ENCODE measurements at regions not wholly inside any gene's neighbourhood (a gene's known extent, or its start where the extent isn't known, plus 50 kb on each side); places are given as distances from the start of the nearest gene placed in this dataset.

- H3K9me3 ChIP-seq = no peaks in the 10 kb centered on the region
- H3K4me1 ChIP-seq (ENCODE audit: low read depth) = no peaks in the 10 kb centered on the region
- intact Hi-C loops (cut with DNase I, micrococcal nuclease) = no loop called here
- H3K36me3 ChIP-seq (ENCODE audit: low read depth) = no peaks in the 10 kb centered on the region
- no peak for ATAC-seq
- no peak for TF ChIP-seq CTCF (IDR thresholded peaks at IDR 0.05)
- no peak overlapping the region for H3K4me3 ChIP-seq
- DNase-seq = no peak
These were observed 914.7 kb downstream of the SLITRK5 start for GRCh38 chr13:88585861-88586260.

GRCh38 chr13:88586263-88586662 lies 915.1 kb downstream of the SLITRK5 start:
- H3K9me3 ChIP-seq = no peaks in the 10 kb centered on the region
- intact Hi-C loops (cut with DNase I, micrococcal nuclease) = no loop called here
- H3K36me3 ChIP-seq (ENCODE audit: low read depth) = no peaks in the 10 kb centered on the region
- no peak for DNase-seq
- no peaks in the 10 kb centered on the region for H3K4me1 ChIP-seq (ENCODE audit: low read depth)
- no peak for TF ChIP-seq CTCF (IDR thresholded peaks at IDR 0.05)
- H3K4me3 ChIP-seq = no peak overlapping the region
- no peak for ATAC-seq

DNA sequence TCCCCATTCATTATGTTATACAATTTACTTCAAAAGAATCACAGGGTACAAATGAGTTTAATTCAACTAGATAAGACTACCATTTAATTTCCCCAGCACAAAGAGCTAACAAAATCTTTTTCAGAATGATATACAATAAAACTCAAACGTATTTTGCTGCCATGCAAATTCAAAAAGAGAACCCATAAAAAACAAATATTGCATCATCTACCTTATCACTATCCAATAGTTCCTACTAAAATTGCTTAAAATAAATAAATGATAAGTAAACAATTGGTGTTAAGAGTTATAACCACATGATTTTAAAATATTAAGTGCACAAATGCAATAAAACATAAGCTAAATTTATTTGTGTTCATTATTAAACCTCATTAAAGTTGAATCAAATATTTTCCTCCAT lies 919.4 kb downstream of the SLITRK5 start:
- no peaks in the 10 kb centered on the region for H3K4me1 ChIP-seq (ENCODE audit: low read depth)
- no peaks in the 10 kb centered on the region for H3K36me3 ChIP-seq (ENCODE audit: low read depth)
- ATAC-seq = no peak
- no peak for TF ChIP-seq CTCF (IDR thresholded peaks at IDR 0.05)
- intact Hi-C loops (cut with DNase I, micrococcal nuclease) = no loop called here
- H3K9me3 ChIP-seq = peaks cover 27% of the 10 kb centered on the region
- no peak overlapping the region for H3K4me3 ChIP-seq
- DNase-seq = no peak

GRCh38 chr13:88592105-88592504 lies 920.9 kb downstream of the SLITRK5 start:
- H3K4me1 ChIP-seq (ENCODE audit: low read depth) = no peaks in the 10 kb centered on the region
- TF ChIP-seq CTCF (IDR thresholded peaks at IDR 0.05) = no peak
- intact Hi-C loops (cut with DNase I, micrococcal nuclease) = no loop called here
- H3K4me3 ChIP-seq = no peak overlapping the region
- ATAC-seq (no peak), DNase-seq (no peak)
- peaks cover 27% of the 10 kb centered on the region for H3K9me3 ChIP-seq
- no peaks in the 10 kb centered on the region for H3K36me3 ChIP-seq (ENCODE audit: low read depth)

DNA sequence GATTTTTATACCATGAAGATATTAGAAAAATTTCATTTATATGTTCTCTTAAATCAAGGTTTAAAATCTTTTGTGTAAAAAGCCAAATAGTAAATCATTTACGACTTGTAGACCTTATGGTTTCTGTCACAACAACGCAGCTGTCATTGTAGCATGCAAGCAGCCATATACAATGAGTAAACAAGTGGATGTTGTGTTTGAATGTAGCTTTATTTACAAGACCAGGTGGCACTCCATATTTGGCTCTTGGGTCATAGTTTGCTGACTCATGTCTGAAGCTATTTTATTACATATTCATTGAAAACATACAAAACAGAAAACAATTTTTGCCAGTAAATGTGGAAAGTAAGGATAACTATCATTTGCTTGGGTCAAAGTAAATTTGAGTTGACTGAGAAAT lies 930.8 kb downstream of the SLITRK5 start:
- Histone ChIP-seq H3K4me3 (no peak overlapping the region), H3K36me3 (ENCODE audit: low read depth) (no peaks in the 10 kb centered on the region), H3K9me3 (no peaks in the 10 kb centered on the region), H3K4me1 (ENCODE audit: low read depth) (no peaks in the 10 kb centered on the region)
- no peak for TF ChIP-seq CTCF (IDR thresholded peaks at IDR 0.05)
- ATAC-seq (no peak), DNase-seq (no peak)
- intact Hi-C loops (cut with DNase I, micrococcal nuclease) = no loop called here
